ENCODE measurements at regions not wholly inside any gene's neighbourhood (a gene's known extent, or its start where the extent isn't known, plus 50 kb on each side); places are given as distances from the start of the nearest gene placed in this dataset.

GRCh38 chr2:144751142-144751905 is 231.4 kb upstream of the ZEB2 start:
- DNase-seq, result no peak

More at GRCh38 chr2:144751142-144751905, 231.4 kb upstream of the ZEB2 start:
- peaks cover 46 to 48% of the 10 kb centered on the region in 2 experiments for H3K9me3 Mint-ChIP-seq
- Histone ChIP-seq H2BK15ac (ENCODE audit: low read depth, low read length) (no peak overlapping the region), H3K79me2 (ENCODE audit: insufficient read depth, low read length) (no peaks in the 10 kb centered on the region), H2BK120ac (ENCODE audit: low read depth, low read length, poor library complexity, severe bottlenecking) (no peak overlapping the region), H3K4me1 (ENCODE audit: insufficient read depth, low read length) (peaks cover 4% of the 10 kb centered on the region; the same call in 1 of the 2 replicates), H3K23me2 (ENCODE audit: insufficient read length, low read depth, low read length, poor library complexity, severe bottlenecking) (no peaks in the 10 kb centered on the region), H2BK20ac (ENCODE audit: low read depth, low read length, poor library complexity, severe bottlenecking) (no peak overlapping the region), H3K9me3 (ENCODE audit: control insufficient read depth, low read depth, low read length) (peaks cover 13% of the 10 kb centered on the region), H3K27ac (ENCODE audit: insufficient read length, low read depth, low read length) (no peak overlapping the region), H3K18ac (ENCODE audit: insufficient read length, low read depth, low read length) (no peak overlapping the region), H3K27me3 (ENCODE audit: insufficient read depth, low read length) (no peaks in the 10 kb centered on the region), H2AFZ (ENCODE audit: low read length) (no peak overlapping the region), H2BK5ac (ENCODE audit: insufficient read length, low read length) (no peak overlapping the region), H3K9ac (ENCODE audit: extremely low read depth, insufficient read length, low read length) (no peak overlapping the region), H4K5ac (ENCODE audit: insufficient read length, low read depth, low read length) (no peak overlapping the region), H3K23ac (ENCODE audit: insufficient read length, low read depth, low read length) (no peak overlapping the region), H3K56ac (ENCODE audit: insufficient read length, low read depth, low read length) (no peak overlapping the region), H2BK12ac (ENCODE audit: insufficient read length, low read depth, low read length) (no peak overlapping the region), H4K20me1 (ENCODE audit: control insufficient read depth, insufficient read depth, insufficient read length) (no peaks in the 10 kb centered on the region), H3T11ph (ENCODE audit: low read length) (no peak overlapping the region), H2AK5ac (ENCODE audit: insufficient read length, low read length) (no peak overlapping the region), H4K91ac (ENCODE audit: insufficient read length, low read depth, low read length) (no peak overlapping the region), H3K14ac (ENCODE audit: insufficient read depth, low read length) (no peak overlapping the region), H3K79me1 (ENCODE audit: insufficient read depth, low read depth, low read length, poor library complexity, severe bottlenecking) (no peaks in the 10 kb centered on the region), H4K8ac (replicated peaks; ENCODE audit: insufficient read length, low read depth, low read length) (no peak overlapping the region), H3K4me2 (ENCODE audit: insufficient read depth, insufficient read length, low read length) (no peak overlapping the region), H3K4ac (ENCODE audit: low read depth, low read length) (no peak overlapping the region)
- peaks cover 1% of the 10 kb centered on the region for H3K27me3 Mint-ChIP-seq (ENCODE audit: low read depth)
- H3K36me3 Mint-ChIP-seq (ENCODE audit: insufficient read depth in 1 of 3, low read depth in 3 of 3), result peaks cover 33 to 53% (median 43%) of the 10 kb centered on the region in 3 experiments
- TF ChIP-seq, protein P1, sequence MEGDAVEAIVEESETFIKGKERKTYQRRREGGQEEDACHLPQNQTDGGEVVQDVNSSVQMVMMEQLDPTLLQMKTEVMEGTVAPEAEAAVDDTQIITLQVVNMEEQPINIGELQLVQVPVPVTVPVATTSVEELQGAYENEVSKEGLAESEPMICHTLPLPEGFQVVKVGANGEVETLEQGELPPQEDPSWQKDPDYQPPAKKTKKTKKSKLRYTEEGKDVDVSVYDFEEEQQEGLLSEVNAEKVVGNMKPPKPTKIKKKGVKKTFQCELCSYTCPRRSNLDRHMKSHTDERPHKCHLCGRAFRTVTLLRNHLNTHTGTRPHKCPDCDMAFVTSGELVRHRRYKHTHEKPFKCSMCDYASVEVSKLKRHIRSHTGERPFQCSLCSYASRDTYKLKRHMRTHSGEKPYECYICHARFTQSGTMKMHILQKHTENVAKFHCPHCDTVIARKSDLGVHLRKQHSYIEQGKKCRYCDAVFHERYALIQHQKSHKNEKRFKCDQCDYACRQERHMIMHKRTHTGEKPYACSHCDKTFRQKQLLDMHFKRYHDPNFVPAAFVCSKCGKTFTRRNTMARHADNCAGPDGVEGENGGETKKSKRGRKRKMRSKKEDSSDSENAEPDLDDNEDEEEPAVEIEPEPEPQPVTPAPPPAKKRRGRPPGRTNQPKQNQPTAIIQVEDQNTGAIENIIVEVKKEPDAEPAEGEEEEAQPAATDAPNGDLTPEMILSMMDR (conservative IDR thresholded peaks at IDR 0.05), result no peak
- WGBS (ENCODE audit: extremely low coverage, insufficient read length, low lambda C conversion rate), result no CpG with 5 or more reads among the region's 3 CpGs
- peaks cover 6 to 10% of the 10 kb centered on the region in 2 experiments for H3K4me1 Mint-ChIP-seq
- no peak overlapping the region for H3K4me3 Mint-ChIP-seq
- H3K27ac Mint-ChIP-seq, result no peak overlapping the region
